ENCODE measurements at regions not wholly inside any gene's neighbourhood (a gene's known extent, or its start where the extent isn't known, plus 50 kb on each side); places are given as distances from the start of the nearest gene placed in this dataset.

GRCh38 chr18:75916624-75916982, 489.1 kb upstream of the SMIM21 start:
- DNase-seq (ENCODE audit: low read depth in 2 of 2): no peak

GRCh38 chr18:75915941-75916623, 488.6 kb upstream of the SMIM21 start:
- DNase-seq (ENCODE audit: low read depth in 2 of 2): no peak

- no peak for DNase-seq (ENCODE audit: low read depth in 2 of 2)
These were observed 485.3 kb upstream of the SMIM21 start for GRCh38 chr18:75912829-75913228.

- DNase-seq (ENCODE audit: low read depth in 2 of 2): no peak
These were observed 476.9 kb upstream of the SMIM21 start for GRCh38 chr18:75904416-75904815.

- DNase-seq (ENCODE audit: low read depth in 2 of 2): no peak
These were observed 471.1 kb upstream of the SMIM21 start for GRCh38 chr18:75898651-75899050.

- no peak for DNase-seq (ENCODE audit: low read depth in 2 of 2)
These were observed 469.9 kb upstream of the SMIM21 start for GRCh38 chr18:75897386-75897785.

GRCh38 chr18:75896865-75897264, 469.4 kb upstream of the SMIM21 start:
- DNase-seq (ENCODE audit: low read depth in 2 of 2): no peak

GRCh38 chr18:75895135-75895534, 467.6 kb upstream of the SMIM21 start:
- DNase-seq (ENCODE audit: low read depth in 2 of 2): no peak

- DNase-seq (ENCODE audit: low read depth in 2 of 2): no peak
These were observed 457.2 kb upstream of the SMIM21 start for GRCh38 chr18:75884728-75885127.

- DNase-seq (ENCODE audit: low read depth in 2 of 2): no peak
These were observed 453.5 kb upstream of the SMIM21 start for GRCh38 chr18:75880925-75881504.

GRCh38 chr18:75880266-75880665, 452.8 kb upstream of the SMIM21 start:
- no peak for DNase-seq (ENCODE audit: low read depth in 2 of 2)

GRCh38 chr18:75879196-75879595, 451.7 kb upstream of the SMIM21 start:
- DNase-seq (ENCODE audit: low read depth in 2 of 2): no peak

- DNase-seq (ENCODE audit: low read depth in 2 of 2): no peak
These were observed 448.1 kb upstream of the SMIM21 start for GRCh38 chr18:75875559-75875958.

GRCh38 chr18:75874401-75875089, 447.0 kb upstream of the SMIM21 start:
- DNase-seq (ENCODE audit: low read depth in 2 of 2): no peak

GRCh38 chr18:75871596-75871995, 444.1 kb upstream of the SMIM21 start:
- DNase-seq (ENCODE audit: low read depth in 2 of 2): no peak

GRCh38 chr18:75869162-75869561, 441.7 kb upstream of the SMIM21 start:
- DNase-seq (ENCODE audit: low read depth in 2 of 2): no peak

GRCh38 chr18:75868031-75868430, 440.5 kb upstream of the SMIM21 start:
- no peak for DNase-seq (ENCODE audit: low read depth in 2 of 2)

GRCh38 chr18:75865639-75866038, 438.1 kb upstream of the SMIM21 start:
- DNase-seq (ENCODE audit: low read depth in 2 of 2): no peak

GRCh38 chr18:75864816-75865215, 437.3 kb upstream of the SMIM21 start:
- no peak for DNase-seq (ENCODE audit: low read depth in 2 of 2)

- DNase-seq (ENCODE audit: low read depth in 2 of 2): no peak
These were observed 436.2 kb upstream of the SMIM21 start for GRCh38 chr18:75863696-75864095.

GRCh38 chr18:75862458-75862857, 435.0 kb upstream of the SMIM21 start:
- DNase-seq (ENCODE audit: low read depth in 2 of 2): no peak

GRCh38 chr18:75860166-75860565, 432.7 kb upstream of the SMIM21 start:
- DNase-seq (ENCODE audit: low read depth in 2 of 2): no peak

- no peak for DNase-seq (ENCODE audit: low read depth in 2 of 2)
These were observed 432.0 kb upstream of the SMIM21 start for GRCh38 chr18:75859533-75859932.

All from dermis microvascular lymphatic vessel endothelial cell (primary cell).